SK-N-MC (cell line): ENCODE measurements at regions not wholly inside any gene's neighbourhood (a gene's known extent, or its start where the extent isn't known, plus 50 kb on each side); places are given as distances from the start of the nearest gene placed in this dataset.

ENCODE experiments used
- EZH2 ChIP-seq: fragments of 200-600 bp; sonication (generic); IDR thresholded peaks from one replicate; pipeline ENCODE4 v1.6.1; 2017; ENCODE audit warnings: antibody characterized with exemption
- FOXP2 ChIP-seq: optimal IDR thresholded peaks from 2 replicates; pipeline ENCODE3; 2011; ENCODE audit warnings: mild to moderate bottlenecking, moderate library complexity; ENCODE audit not compliant: insufficient read depth; ENCODE audit errors: extremely low read length, control extremely low read depth
- POLR2AphosphoS5 ChIP-seq: IDR thresholded peaks from 2 replicates; pipeline ENCODE4 v1.6.1; 2012; ENCODE audit warnings: mild to moderate bottlenecking, low read depth, low read length, borderline replicate concordance

- TF ChIP-seq FOXP2 (no peak), EZH2 (no peak), POLR2AphosphoS5 (no peak)
These were observed 142.6 kb upstream of the MCHR2 start for GRCh38 chr6:100136590-100136989.
